ENCODE measurements at regions not wholly inside any gene's neighbourhood (a gene's known extent, or its start where the extent isn't known, plus 50 kb on each side); places are given as distances from the start of the nearest gene placed in this dataset.

GRCh38 chr1:181386340-181386739 lies 97.0 kb upstream of the CACNA1E start:
- Histone ChIP-seq H3K27ac (no peak overlapping the region), H3K27me3 (peaks cover 9% of the 10 kb centered on the region), H3K4me3 (no peak overlapping the region), H3K9me3 (no peaks in the 10 kb centered on the region), H3K36me3 (no peaks in the 10 kb centered on the region), H3K4me1 (no peaks in the 10 kb centered on the region)
- no peak for TF ChIP-seq EP300 (IDR thresholded peaks at IDR 0.05)
- no peak for TF ChIP-seq POLR2A (IDR thresholded peaks at IDR 0.05)
- TF ChIP-seq, protein P1, sequence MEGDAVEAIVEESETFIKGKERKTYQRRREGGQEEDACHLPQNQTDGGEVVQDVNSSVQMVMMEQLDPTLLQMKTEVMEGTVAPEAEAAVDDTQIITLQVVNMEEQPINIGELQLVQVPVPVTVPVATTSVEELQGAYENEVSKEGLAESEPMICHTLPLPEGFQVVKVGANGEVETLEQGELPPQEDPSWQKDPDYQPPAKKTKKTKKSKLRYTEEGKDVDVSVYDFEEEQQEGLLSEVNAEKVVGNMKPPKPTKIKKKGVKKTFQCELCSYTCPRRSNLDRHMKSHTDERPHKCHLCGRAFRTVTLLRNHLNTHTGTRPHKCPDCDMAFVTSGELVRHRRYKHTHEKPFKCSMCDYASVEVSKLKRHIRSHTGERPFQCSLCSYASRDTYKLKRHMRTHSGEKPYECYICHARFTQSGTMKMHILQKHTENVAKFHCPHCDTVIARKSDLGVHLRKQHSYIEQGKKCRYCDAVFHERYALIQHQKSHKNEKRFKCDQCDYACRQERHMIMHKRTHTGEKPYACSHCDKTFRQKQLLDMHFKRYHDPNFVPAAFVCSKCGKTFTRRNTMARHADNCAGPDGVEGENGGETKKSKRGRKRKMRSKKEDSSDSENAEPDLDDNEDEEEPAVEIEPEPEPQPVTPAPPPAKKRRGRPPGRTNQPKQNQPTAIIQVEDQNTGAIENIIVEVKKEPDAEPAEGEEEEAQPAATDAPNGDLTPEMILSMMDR (IDR thresholded peaks at IDR 0.05) = no peak
- no peak for TF ChIP-seq POLR2AphosphoS5 (IDR thresholded peaks at IDR 0.05)
- DNase-seq (ENCODE audit: low spot score in 2 of 2) = no peak
- WGBS = 54% methylated on average over 2 of the region's 2 CpGs

DNA sequence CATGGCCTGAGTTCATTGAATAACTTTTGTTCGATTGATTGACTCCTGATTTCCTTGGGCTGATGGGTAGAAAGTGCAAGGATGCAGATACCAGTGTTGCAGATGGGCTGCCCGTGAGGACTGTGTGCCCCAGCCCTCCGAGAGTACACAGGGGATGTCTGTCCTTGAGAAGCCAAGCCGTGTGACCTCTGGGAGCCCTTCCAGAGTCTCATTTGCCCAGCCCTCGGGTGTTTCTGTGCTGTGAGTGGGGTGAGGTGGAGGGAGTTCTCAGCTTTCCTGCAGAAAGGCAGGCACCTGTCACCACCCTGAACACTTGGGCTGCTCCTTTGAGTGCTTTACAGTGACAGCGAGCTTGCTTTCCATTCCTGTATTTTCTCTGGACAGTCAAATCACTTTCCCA lies 96.4 kb upstream of the CACNA1E start:
- Histone ChIP-seq H3K36me3 (no peaks in the 10 kb centered on the region), H3K4me1 (no peaks in the 10 kb centered on the region), H3K9me3 (no peaks in the 10 kb centered on the region), H3K27me3 (peaks cover 9% of the 10 kb centered on the region), H3K27ac (no peak overlapping the region), H3K4me3 (no peak overlapping the region)
- 93% methylated on average over 3 of the region's 6 CpGs for WGBS
- DNase-seq (ENCODE audit: low spot score in 2 of 2) = no peak
- TF ChIP-seq, protein P1 (IDR thresholded peaks at IDR 0.05) = no peak
- no peak for TF ChIP-seq POLR2AphosphoS5 (IDR thresholded peaks at IDR 0.05)
- TF ChIP-seq EP300 (IDR thresholded peaks at IDR 0.05) = no peak
- TF ChIP-seq POLR2A (IDR thresholded peaks at IDR 0.05) = no peak

- no peak for DNase-seq (ENCODE audit: low spot score in 2 of 2)
- WGBS = 85% methylated on average over 4 of the region's 4 CpGs
- Histone ChIP-seq H3K4me1 (no peaks in the 10 kb centered on the region), H3K4me3 (no peak overlapping the region), H3K27ac (no peak overlapping the region), H3K9me3 (no peaks in the 10 kb centered on the region), H3K36me3 (no peaks in the 10 kb centered on the region), H3K27me3 (peaks cover 9% of the 10 kb centered on the region)
- no peak for TF ChIP-seq EP300 (IDR thresholded peaks at IDR 0.05)
- no peak for TF ChIP-seq POLR2AphosphoS5 (IDR thresholded peaks at IDR 0.05)
- no peak for TF ChIP-seq POLR2A (IDR thresholded peaks at IDR 0.05)
- TF ChIP-seq, protein P1 (IDR thresholded peaks at IDR 0.05) = no peak
Measured at GRCh38 chr1:181387702-181388101, 95.6 kb upstream of the CACNA1E start.

DNA sequence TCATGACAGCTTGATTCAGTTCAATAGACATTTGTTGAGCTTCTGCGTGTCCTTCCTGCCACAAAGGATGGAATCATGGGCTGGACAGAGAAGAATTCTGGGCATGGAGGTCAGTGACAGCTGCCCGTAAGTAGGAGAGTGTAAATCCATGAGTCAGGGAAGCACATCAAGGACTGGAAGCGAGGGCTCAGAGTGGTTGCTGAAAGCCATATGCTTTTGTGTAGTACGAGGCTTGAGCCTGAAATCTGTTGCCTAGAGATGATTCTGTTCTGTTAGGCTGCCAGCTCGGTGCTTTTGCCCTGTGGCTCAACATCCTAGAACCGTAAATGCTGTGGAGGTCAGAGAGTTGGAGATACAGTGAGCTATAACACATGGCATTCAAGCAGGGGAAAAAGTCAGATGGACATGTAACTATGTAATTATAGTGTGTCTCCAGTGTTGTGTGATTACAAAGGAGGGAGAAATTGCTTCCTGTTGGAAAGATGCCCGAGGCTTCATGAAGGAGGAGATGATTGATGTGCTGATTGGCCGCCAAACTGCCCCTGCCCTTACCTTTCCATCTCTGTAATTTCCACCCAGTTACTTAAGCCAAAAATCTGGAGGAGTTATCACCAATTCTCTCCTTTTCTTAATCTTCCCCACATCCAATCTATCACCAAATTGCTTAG lies 92.8 kb upstream of the CACNA1E start:
- H3K9me3 ChIP-seq = no peaks in the 10 kb centered on the region
- H3K27me3 ChIP-seq = peaks cover 14% of the 10 kb centered on the region
- H3K36me3 ChIP-seq = no peaks in the 10 kb centered on the region
- 29% methylated on average over 8 of the region's 8 CpGs for whole genome bisulfite sequencing
- H3K4me3 ChIP-seq = no peak overlapping the region
- TF ChIP-seq, protein P1 (IDR thresholded peaks at IDR 0.05) = no peak
- no peak for TF ChIP-seq POLR2A (IDR thresholded peaks at IDR 0.05)
- TF ChIP-seq POLR2AphosphoS5 (IDR thresholded peaks at IDR 0.05) = no peak
- TF ChIP-seq EP300 (IDR thresholded peaks at IDR 0.05) = no peak
- no peak overlapping the region for H3K27ac ChIP-seq
- no peak for DNase-seq (ENCODE audit: low spot score in 2 of 2)
- no peaks in the 10 kb centered on the region for H3K4me1 ChIP-seq

GRCh38 chr1:181391301-181391900 lies 91.9 kb upstream of the CACNA1E start:
- TF ChIP-seq POLR2A (IDR thresholded peaks at IDR 0.05) (no peak), POLR2AphosphoS5 (IDR thresholded peaks at IDR 0.05) (no peak), EP300 (IDR thresholded peaks at IDR 0.05) (no peak)
- TF ChIP-seq, protein P1 (IDR thresholded peaks at IDR 0.05) = no peak
- Histone ChIP-seq H3K27ac (no peak overlapping the region), H3K36me3 (no peaks in the 10 kb centered on the region), H3K4me3 (no peak overlapping the region), H3K27me3 (peaks cover 18% of the 10 kb centered on the region), H3K9me3 (no peaks in the 10 kb centered on the region), H3K4me1 (no peaks in the 10 kb centered on the region)
- no peak for DNase-seq (ENCODE audit: low spot score in 2 of 2)
- WGBS = 19% methylated on average over 5 of the region's 5 CpGs

Data from suprapubic skin (tissue), 4 donors.